DMS53 treated with DMSO at 0.1 percent for 48 hours (cell line): ENCODE measurements at regions not wholly inside any gene's neighbourhood (a gene's known extent, or its start where the extent isn't known, plus 50 kb on each side); places are given as distances from the start of the nearest gene placed in this dataset.
"Not testable (repeated sequence)": the region's sequence is repeated elsewhere in the genome, so short reads cannot be mapped to it uniquely, and the experiment has no call there.

ENCODE experiments used
- DNase-seq: peaks from one replicate; lab custom pipeline; 2025; ENCODE audit not compliant: unreplicated experiment; lab: John Stamatoyannopoulos, UW

- peak; percentile 7 for DNase-seq
Measured at GRCh38 chr18:42305869-42306593, 351.0 kb downstream of the PIK3C3 start.

GRCh38 chr18:42306594-42306980, 351.6 kb downstream of the PIK3C3 start:
- DNase-seq: no peak

GRCh38 chr18:42310956-42311355, 355.9 kb downstream of the PIK3C3 start:
- no peak for DNase-seq

GRCh38 chr18:42326752-42327151, 371.7 kb downstream of the PIK3C3 start:
- no peak for DNase-seq

- no peak for DNase-seq
Measured at GRCh38 chr18:42328931-42329330, 373.9 kb downstream of the PIK3C3 start.

- DNase-seq: no peak
Measured at GRCh38 chr18:42330296-42330695, 375.3 kb downstream of the PIK3C3 start.

- no peak for DNase-seq
Measured at GRCh38 chr18:42333558-42333957, 378.5 kb downstream of the PIK3C3 start.

- no peak for DNase-seq
Measured at GRCh38 chr18:42334931-42335330, 379.9 kb downstream of the PIK3C3 start.

GRCh38 chr18:42336139-42336538, 381.1 kb downstream of the PIK3C3 start:
- DNase-seq: no peak

GRCh38 chr18:42337337-42337736, 382.3 kb downstream of the PIK3C3 start:
- not testable (repeated sequence) for DNase-seq

- no peak for DNase-seq
Measured at GRCh38 chr18:42338683-42339082, 383.6 kb downstream of the PIK3C3 start.

- DNase-seq: no peak
Measured at GRCh38 chr18:42339372-42339771, 384.3 kb downstream of the PIK3C3 start.

- DNase-seq: no peak
Measured at GRCh38 chr18:42340423-42341009, 385.5 kb downstream of the PIK3C3 start.

GRCh38 chr18:42341423-42341822, 386.4 kb downstream of the PIK3C3 start:
- DNase-seq: no peak

GRCh38 chr18:42348722-42349121, 393.7 kb downstream of the PIK3C3 start:
- no peak for DNase-seq

- DNase-seq: no peak
Measured at GRCh38 chr18:42351455-42351854, 396.4 kb downstream of the PIK3C3 start.

- no peak for DNase-seq
Measured at GRCh38 chr18:42360716-42361115, 405.7 kb downstream of the PIK3C3 start.

- no peak for DNase-seq
Measured at GRCh38 chr18:42363446-42364441, 408.7 kb downstream of the PIK3C3 start.

GRCh38 chr18:42364766-42365165, 409.7 kb downstream of the PIK3C3 start:
- no peak for DNase-seq

GRCh38 chr18:42365591-42365990, 410.6 kb downstream of the PIK3C3 start:
- no peak for DNase-seq

- peak; percentile 15 for DNase-seq
Measured at GRCh38 chr18:42373584-42373983, 418.6 kb downstream of the PIK3C3 start.

- no peak for DNase-seq
Measured at GRCh38 chr18:42374961-42375360, 419.9 kb downstream of the PIK3C3 start.
